ENCODE measurements at regions not wholly inside any gene's neighbourhood (a gene's known extent, or its start where the extent isn't known, plus 50 kb on each side); places are given as distances from the start of the nearest gene placed in this dataset.

DNA sequence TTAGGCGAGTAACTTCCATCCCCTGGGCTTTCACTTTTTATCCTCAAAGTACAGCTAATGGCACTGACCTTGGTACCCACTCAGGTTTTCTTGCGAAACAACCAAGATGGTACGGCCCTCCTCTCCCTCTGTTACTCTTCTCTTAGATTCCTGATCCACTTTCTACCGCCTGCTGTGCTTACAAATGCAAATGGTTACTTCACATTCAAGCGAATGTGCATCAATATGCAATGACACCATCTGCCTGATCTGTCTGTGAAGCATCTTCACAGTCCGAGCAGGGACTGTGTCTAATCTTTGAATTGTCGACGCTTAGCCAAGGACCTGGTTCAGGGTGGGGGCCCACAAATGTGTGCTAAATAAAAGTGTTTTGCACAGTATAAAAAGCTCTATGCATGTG is 112.2 kb downstream of the TRIB2 start:
- no peak for DNase-seq (ENCODE audit: low spot score)

DNA sequence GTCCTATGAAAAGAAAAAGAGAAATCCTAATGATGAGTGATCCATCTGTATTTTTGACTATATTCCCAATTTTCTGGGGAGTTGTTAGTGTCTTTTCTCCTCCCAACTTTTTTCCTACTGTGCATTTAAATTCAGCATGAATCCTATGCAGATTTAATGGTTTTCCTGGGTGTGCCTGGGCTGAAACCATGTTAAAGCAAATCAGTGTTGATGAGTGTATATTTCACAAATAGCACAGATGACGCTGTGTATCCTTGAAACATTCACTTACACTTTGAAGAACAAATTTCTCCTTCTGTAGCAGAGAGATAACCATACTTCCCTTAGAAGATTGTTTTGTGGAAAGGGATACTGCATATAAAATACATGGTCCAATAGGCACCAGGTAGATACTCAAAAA is 114.3 kb downstream of the TRIB2 start:
- no peak for DNase-seq (ENCODE audit: low spot score)

DNA sequence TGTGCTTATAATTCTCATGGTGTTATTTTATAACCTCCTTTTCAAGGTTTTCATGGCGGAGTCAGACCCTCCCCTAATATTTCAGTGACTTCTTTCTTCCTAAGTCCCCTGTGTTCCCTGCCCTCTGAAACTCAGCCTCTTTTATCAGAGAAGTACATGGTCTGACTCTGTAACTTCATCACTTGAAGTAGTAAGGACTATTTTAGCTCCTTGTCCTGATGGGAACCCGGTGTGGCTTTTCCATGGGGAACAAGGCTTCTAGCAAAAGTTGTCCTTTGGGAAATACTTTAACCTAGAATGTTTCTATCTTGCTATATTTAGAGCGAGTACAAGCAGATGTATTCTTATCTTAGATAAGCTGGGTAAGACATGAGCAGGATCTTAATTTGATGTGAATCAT is 117.5 kb downstream of the TRIB2 start:
- no peak for DNase-seq (ENCODE audit: low spot score)

DNA sequence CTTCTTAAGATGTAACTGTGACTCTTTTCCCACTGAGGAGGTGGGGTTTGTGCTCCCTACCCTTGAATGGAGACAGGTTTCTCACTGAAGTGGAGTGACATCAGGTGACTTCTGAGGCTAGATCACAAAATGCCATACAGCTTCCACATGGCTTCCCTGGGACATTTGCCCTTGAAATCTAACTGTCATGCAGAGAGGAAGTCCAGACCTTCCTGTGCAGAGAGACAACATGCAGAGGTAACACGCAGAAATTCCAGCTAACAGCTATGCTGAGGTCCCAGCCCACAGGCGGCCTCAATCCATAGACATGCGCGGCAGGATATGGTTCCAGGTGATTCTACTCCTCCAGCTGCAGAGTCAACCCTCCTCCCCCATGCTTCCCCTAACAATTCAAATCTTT is 119.0 kb downstream of the TRIB2 start:
- no peak for DNase-seq (ENCODE audit: low spot score)

DNA sequence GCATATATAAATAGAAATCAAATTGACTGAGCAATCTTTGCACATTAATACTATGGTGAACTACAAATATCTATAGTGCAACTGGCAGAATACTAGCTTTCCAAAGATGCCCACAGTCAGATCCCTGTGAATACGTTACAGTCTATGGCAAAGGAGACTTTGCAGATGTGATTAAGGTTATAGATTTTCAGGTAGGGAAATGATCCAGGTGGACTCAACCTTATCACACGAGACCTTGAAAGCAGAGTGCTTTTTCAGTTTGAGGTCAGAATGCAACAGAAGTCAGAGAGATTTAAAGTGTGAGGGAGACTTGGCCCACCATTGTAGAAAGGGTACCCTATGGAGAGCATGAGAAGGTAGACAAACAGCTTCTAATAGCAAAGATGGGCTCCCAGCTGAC is 122.6 kb downstream of the TRIB2 start:
- DNase-seq (ENCODE audit: low spot score) = no peak

DNA sequence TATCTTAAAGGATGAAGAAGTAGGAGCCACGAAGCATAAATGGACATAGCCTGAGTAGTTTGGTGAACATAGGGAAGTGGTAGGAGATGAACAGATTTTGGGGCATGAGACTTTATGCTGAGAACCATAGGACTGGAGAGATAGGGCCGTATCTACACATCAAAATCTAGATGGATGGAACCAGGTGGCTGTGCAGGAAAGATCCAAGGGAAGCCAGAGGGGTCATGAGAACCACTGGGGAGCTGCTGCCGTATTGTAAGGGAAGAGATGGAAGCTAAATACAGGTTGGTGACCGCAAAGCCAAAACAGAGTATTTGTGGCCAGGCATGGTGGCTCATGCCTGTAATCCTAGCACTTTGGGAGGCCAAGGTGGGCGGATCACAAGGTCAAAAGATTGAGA is 124.3 kb downstream of the TRIB2 start:
- DNase-seq (ENCODE audit: low spot score) = no peak

DNA sequence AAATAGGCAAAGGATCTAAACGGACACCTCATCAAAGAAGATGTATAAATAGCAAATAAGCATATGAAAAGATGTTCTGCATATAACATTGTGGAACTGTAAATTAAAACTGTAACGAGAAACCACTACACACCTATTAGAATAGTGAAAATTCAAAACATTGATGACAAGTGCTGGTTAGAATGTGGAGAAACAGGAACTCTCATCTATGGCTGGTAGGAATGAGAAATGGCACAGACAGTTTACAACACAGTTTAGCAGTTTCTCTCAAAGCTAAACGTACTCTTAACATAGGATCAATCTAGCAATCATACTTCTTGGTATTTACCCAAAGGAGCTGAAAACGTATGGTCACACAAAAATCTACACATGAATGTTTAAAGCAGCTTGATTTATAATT is 126.2 kb downstream of the TRIB2 start:
- DNase-seq (ENCODE audit: low spot score) = no peak

DNA sequence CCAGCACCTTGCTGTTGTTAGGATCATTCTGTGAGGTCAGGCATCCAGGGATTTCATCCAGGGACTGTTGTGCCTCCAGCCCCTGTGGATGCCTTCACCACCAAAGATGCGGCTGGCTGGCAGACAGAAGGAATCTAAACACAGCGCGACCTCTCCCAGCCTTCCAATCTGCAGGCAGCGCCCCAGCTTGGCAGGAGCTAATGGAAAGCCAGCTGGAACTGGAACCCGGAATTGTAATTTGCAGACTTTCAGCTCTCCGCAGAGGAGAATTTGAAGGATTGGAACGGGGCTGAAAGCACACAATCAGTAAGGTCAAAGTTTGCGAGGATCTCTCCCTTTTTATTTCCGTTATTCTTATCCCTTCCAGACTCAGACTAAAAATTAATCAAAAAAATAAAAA is 127.8 kb downstream of the TRIB2 start:
- DNase-seq (ENCODE audit: low spot score) = no peak

DNA sequence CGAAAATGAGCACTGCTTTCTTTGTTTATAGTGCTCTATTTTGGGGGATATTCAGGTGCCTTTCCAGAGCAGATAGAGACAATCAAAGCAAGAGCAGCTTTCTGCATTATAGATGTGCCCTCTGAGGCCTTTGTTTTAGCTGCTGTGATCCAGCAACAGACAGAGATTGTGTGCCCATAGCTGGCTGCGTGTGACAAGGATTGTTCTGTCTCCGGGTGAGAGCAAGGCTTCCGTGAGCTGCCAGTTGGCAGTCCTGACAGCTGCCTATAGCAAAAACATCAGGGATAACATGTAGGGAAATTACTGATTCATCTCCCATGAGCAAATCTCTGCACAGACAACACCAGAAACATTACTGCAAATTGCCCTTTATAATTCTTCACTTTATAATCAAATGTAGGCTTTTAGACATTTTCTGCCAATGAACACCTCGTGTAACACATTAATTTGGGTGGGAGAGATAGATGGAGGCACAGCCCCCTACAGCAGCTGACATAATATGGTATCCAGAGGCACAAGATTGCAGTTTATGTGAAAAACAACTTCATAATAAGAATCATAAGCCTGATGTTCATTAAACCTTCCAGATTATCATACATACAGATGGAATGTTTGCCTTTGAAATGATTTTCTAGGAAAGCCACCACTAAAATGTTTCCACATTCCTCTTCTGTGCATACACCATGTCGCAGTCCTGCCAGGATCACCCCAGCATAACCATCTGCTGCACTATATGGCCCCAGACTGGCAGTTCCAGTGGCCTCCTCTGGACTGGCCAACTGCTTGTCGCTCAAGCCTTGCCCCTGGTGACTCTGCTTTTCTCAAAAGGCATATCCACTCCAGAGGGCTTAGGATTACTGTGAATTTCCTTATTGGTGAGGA is 131.2 kb downstream of the TRIB2 start:
- DNase-seq (ENCODE audit: low spot score) = no peak

DNA sequence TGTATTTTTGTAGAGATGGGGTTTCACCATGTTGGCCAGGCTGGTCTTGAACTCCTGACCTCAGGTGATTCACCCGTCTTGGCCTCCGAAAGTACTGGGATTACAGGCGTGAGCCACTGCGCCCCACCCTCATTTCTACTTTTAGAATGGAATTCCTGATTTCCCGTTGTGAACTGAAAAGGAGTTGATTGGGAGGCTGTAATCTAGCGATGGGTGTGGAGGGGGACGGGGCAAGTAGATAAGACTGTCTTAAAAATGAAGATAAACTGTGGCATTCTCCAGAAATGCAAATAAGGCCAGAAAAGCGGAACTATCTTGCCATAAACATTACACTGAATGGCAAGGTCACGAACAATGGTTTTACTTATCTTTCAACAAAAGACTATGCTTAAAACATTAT is 135.4 kb downstream of the TRIB2 start:
- DNase-seq (ENCODE audit: low spot score) = no peak

DNA sequence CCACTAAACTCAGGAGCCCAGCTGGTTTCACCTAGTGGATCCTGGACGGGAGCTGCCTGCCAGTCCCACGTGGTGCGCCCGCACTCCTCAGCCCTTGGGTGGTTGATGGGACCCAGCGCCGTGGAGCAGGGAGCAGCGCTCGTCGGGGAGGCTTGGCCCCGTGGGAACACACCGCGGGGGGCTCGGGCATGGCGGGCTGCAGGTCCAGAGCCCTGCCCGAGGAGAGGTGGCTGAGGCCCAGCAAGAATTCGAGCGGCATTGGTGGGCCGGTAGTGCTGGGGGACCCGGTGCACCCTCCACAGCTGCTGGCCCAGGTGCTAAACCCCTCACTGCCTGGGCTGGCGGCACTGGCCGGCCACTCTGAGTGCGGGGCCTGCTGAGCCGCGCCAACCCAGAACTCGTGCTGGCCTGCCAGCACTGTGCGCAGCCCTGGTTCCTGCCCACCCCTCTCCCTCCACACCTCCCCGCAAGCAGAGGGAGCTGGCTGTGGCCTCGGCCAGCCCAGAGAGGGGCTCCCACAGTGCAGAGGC is 137.3 kb downstream of the TRIB2 start:
- DNase-seq (ENCODE audit: low spot score) = no peak

DNA sequence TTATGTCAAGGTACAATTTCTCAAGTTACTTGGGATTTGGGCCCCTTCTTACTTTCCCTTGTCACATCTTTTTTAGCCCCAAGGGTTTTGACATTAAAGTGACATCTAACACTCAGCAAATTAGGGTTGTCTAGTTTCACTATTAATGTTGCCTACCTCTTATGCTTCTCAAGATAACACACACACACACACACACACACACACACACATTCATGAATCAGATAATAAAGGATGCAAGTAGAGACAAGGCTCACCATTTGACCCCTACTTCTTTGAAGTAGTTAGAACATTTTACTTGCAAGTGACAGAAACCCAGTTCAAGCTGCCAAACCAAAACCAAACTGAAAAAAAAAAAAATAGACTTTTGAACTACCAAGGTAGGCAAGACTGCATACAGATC is 138.8 kb downstream of the TRIB2 start:
- DNase-seq (ENCODE audit: low spot score) = no peak

DNA sequence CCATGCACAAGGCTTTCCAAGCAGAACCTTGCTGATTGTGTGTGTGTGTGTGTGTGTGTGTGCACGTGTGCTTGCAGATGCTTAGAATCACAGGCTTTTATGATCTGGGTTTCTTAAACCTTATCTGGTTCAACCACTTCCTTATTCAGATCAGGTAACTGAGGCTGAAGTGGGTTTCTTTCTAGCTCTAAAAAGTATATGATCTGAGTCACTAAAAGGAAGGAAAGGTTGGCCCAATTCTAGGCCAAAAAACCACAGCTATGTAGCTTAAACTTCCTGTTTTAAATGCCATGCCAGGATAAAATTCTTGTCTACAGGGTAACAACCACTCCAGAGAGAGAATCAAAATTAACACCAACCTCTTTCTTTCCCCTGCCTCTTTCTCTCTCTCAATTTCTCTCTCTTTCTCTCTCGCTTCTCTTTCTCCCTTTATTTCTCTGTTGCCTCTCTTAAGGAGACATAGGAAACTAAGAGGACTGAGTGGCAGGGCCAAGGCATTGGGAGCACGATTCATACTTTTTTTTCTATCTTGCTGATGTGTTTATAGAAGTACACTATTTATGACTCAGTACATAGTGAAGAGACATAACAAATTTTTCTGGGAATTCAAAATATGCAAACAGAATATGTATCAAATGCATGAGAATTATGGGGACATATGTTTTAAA is 140.3 kb downstream of the TRIB2 start:
- DNase-seq (ENCODE audit: low spot score) = no peak

DNA sequence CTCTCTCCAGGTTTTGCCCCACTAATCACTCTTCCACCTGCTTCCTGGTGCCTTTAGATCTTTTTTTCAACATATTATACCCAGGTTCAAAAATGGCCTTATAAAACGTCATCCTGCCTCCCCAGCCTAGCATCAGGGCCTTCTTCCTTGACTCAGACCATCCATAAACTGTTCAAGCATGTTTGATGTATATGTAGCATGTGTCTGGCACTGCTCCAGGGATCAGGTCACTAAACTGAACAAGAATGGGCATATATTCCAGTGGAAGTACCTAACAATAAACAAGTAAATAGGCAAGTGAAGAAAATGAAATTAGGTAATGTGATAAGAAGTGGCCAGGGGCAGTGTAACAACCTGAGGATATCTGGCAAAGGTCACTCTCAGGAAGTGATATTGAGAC is 141.2 kb downstream of the TRIB2 start:
- DNase-seq (ENCODE audit: low spot score) = no peak

DNA sequence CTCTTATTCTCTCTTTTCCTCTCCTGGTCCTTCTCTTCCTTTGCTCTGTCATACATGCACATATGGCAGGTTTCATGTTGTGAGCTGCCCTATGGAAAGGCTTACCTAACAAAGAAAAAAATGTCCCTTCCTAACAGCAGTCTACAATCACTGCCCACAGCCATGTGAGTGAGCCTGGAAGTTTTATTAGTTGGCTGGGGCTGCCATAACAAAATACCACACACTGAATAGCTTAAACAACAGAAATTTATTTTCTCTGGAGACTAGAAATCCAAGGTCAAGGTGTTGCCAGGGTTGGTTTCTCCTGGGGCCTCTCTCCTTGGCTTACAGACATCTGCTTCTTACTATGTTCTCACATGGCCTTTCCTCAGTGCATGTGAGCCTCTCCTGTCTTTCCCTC is 142.1 kb downstream of the TRIB2 start:
- no peak for DNase-seq (ENCODE audit: low spot score)

DNA sequence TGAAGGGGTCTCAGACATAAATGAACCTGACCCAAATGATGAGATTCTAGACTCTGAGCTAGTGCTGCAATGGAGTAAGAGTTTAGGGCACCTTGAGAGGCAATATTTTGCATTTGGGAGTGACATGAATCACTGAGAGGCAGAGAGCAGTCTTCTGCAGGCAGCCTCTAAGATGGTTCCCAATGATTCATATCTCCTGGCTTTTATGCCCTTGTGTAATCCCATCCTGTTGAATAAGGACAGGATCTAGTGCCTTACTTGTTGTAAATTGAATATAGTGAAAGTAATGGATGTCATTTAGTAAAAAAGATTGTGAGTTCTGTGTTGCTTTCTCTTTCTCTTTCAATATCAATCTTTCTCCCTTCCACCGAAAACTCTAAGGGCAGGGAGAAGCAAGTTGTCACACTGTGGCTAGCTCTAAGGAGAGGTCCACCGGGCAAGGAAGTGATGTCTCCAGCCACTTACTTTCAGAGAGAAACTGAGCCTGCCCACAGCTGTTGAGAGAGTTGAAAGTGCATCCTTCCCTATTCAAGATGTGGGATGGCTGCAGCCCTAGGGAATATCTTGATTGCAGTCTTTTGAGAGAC is 144.7 kb downstream of the TRIB2 start:
- no peak for DNase-seq (ENCODE audit: low spot score)

DNA sequence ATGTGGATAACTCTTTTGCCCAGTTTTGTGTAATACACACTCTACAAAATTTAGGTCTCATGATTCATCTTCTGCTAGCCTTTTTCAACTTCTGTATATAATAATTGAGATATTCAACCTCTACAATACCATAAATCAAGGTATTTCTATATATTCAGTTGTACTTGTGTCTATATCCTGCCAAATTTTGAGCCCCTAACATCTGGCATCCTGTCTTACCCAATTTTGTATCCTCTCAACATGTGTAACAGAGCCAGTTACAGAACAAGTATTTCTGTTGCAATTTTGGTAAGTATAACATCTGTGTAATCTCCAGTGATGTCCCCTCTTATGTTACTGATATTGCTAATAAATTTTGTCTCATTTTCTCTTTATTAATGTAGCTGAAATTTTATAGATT is 145.8 kb downstream of the TRIB2 start:
- no peak for DNase-seq (ENCODE audit: low spot score)

DNA sequence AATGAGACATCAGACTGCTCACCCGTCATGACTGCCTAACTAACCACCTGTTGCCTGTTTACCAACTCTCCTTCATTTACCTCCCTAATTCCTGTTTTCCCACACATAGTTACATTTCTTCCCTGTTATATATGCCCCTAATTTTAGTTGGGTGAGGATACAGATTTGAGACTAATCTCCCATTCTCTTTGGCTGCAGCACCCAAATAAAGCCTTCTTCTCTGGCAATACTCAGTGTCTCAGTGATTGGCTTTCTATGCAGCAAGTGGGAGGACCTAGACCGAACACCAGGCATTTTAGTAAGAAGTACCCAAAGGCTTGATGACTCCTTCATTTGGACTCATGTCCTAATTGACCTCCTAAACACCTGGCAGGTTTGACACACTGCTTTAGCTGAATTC is 147.2 kb downstream of the TRIB2 start:
- no peak for DNase-seq (ENCODE audit: low spot score)

DNA sequence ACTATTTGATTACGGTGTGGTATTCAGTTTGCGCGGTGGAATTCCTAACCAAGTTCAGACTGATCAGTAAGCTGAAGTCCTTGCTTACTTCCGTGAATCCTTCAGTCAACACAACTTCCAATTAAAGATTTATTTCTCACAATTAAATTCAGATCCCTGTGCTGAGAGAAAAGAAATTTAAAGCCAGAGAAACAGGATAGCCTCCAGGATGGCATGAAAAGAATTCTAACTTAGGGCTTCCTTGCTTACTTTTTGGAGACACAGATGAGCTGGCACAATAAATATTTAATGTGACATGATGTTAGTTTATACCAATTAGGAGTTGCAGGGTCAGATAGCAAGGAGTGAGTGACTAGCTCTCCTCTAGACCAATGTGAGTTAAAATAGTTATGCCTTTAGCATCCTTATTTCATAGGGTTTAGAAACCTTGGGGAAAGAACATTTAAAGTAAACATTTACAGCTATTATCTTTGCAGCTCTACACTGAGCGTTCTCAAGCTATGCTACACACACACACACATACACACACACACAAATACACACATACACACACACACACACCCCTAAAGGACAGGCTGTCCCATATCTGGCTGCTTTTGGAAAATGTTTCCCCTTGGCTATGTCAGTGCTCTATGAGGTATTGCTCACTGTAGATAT is 151.0 kb downstream of the TRIB2 start:
- DNase-seq (ENCODE audit: low spot score) = no peak

DNA sequence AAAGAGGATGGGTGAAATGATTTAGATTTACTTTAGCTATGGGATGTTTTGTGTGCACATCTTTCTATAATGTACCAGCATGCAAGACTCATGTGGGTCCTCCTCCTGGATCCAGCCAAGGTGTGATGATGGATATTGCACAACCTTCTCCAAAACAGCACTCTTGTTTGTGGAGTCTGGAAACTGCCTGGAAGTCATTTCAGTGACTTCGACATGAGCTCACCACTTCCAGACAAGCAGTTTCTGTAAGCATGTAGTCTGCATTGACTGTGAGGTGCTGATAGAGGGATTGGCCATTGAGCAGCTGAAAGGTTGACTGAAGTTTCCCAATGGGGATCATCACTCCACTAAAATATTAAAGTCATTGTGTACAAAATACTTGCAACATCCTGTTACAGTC is 154.0 kb downstream of the TRIB2 start:
- no peak for DNase-seq (ENCODE audit: low spot score)

DNA sequence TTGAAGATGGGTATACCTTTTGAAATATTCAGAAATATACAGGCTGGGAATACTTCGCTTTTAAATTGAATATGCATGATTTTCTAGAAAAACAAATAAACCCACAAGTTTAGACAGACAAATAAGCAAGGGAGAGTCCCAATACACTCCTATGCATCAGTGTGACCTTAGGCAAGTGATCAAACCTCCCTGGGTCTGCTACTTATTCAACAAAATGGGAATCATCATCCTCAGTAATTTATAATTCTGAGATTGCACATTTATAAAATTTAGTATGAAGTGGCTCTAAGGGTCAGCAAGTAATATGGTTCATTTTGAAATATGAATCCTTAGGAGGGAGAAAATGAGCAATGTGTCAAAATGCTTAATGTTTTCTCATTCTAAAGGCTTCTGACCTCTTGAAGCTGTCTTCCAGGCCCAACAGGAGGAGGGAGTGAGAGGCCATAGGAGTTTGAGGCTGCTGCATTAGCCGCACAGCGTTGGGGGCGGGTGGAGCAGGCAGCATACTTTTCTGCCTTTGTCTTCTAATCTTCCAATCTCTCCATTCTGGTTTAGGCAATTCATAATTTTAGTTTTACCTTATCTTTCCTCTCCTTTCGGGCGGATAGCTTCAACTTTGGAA is 155.1 kb downstream of the TRIB2 start:
- DNase-seq (ENCODE audit: low spot score) = no peak

DNA sequence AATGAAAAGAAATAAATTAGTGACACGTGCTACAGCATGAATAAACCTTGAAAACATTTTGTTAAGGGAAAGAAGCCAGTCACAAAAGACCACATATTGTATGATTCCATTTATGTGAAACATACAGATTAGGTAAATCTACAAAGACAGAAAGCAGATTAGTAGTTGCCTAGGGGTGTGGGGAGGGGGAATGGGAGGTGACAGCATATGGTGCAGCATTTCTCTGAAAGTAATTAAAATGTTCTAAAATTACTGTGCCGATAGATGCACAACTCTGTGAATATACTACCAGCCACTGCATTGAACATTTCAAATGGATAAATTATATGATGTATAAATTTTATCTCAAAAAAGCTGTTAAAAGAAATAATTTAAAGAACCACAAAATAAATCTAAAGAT is 161.0 kb downstream of the TRIB2 start:
- no peak for DNase-seq (ENCODE audit: low spot score)
